SK-N-SH (cell line): ENCODE measurements at regions not wholly inside any gene's neighbourhood (a gene's known extent, or its start where the extent isn't known, plus 50 kb on each side); places are given as distances from the start of the nearest gene placed in this dataset.

Experiments
- CTCF ChIA-PET: fragments of 300-600, 350-600 bp; formaldehyde crosslinking; extraction: SDS; loops from one replicate; lab custom pipeline; 2021; lab: Yijun Ruan, JAX
- POLR2A ChIA-PET: fragments of 350-600 bp; sonication (Branson Sonifier 250); formaldehyde crosslinking; extraction: SDS; loops from one replicate; lab custom pipeline; 2020; ENCODE audit warnings: antibody characterized with exemption, inconsistent platforms; lab: Yijun Ruan, JAX
- DNase-seq: peaks from one replicate; pipeline ENCODE4 v3.0.0; 2012
- H2AFZ ChIP-seq: fragments of 200-600 bp; sonication (generic); 2 replicates; pipeline ENCODE4 v1.8.1; 2016; ENCODE audit warnings: antibody characterized with exemption, mild to moderate bottlenecking, low read depth
- H3F3A ChIP-seq: fragments of 200-600 bp; sonication (generic); replicated peaks from 2 replicates; pipeline ENCODE3; 2016; ENCODE audit warnings: antibody characterized with exemption, mild to moderate bottlenecking; ENCODE audit not compliant: insufficient read depth
- H3K27ac ChIP-seq, 2 experiments: fragments of 200-500 bp in 1 of 2; fragments of 200-600 bp in 1 of 2; sonication (Bioruptor generic) in 1 of 2; sonication (generic), shearing (Covaris generic) in 1 of 2; 2 replicates each; pipeline versions ENCODE4 v1.5.1 to v1.6.1; 2014 to 2016; ENCODE audit warnings: low read depth in 2 of 2, inconsistent platforms in 1 of 2, low read length in 1 of 2, mild to moderate bottlenecking in 1 of 2, mixed read lengths in 1 of 2
- H3K27me3 ChIP-seq: fragments of 200-600 bp; sonication (generic), shearing (Covaris generic); 2 replicates; pipeline ENCODE4 v1.6.1; 2016; ENCODE audit warnings: mixed run types; ENCODE audit not compliant: insufficient read depth
- H3K36me3 ChIP-seq, 2 experiments: fragments of 200-500 bp in 1 of 2; fragments of 200-600 bp in 1 of 2; sonication (Bioruptor generic) in 1 of 2; sonication (generic) in 1 of 2; replicated peaks in 1 of 2; 2 replicates each; pipeline versions ENCODE3 to v1.5.1; 2014 to 2016; ENCODE audit warnings: low read length in 1 of 2, mild to moderate bottlenecking in 1 of 2; ENCODE audit not compliant: insufficient read depth in 2 of 2, control insufficient read depth in 1 of 2
- H3K4me1 ChIP-seq, 2 experiments: fragments of 200-500 bp in 1 of 2; fragments of 200-600 bp in 1 of 2; sonication (Bioruptor generic) in 1 of 2; sonication (generic), shearing (Covaris generic) in 1 of 2; 2 replicates each; pipeline versions ENCODE4 v1.5.1 to v1.6.1; 2014 to 2016; ENCODE audit warnings: low read depth in 1 of 2, low read length in 1 of 2, mixed run types in 1 of 2; ENCODE audit not compliant: insufficient read depth in 2 of 2, control insufficient read depth in 1 of 2
- H3K4me2 ChIP-seq: fragments of 200-600 bp; sonication (generic), shearing (Covaris generic); 2 replicates; pipeline ENCODE4 v1.6.1; 2017; ENCODE audit warnings: mixed run types
- H3K4me3 ChIP-seq, 2 experiments: fragments of 200-500 bp in 1 of 2; fragments of 200-600 bp in 1 of 2; sonication (Bioruptor generic) in 1 of 2; sonication (generic), shearing (Covaris generic) in 1 of 2; 2 replicates each; pipeline versions ENCODE4 v1.5.1 to v1.8.1; 2014 to 2016; ENCODE audit warnings: low read depth in 2 of 2, inconsistent platforms in 1 of 2, low read length in 1 of 2, mild to moderate bottlenecking in 1 of 2, mixed read lengths in 1 of 2, moderate library complexity in 1 of 2
- H3K79me2 ChIP-seq: fragments of 200-600 bp; sonication (generic); 2 replicates; pipeline ENCODE4 v1.8.1; 2017; ENCODE audit warnings: mild to moderate bottlenecking; ENCODE audit not compliant: insufficient read depth
- H3K9ac ChIP-seq: fragments of 200-600 bp; sonication (generic); 2 replicates; pipeline ENCODE4 v1.6.1; 2017; ENCODE audit warnings: mixed run types
- H3K9me2 ChIP-seq: fragments of 200-600 bp; sonication (generic); 2 replicates; pipeline ENCODE4 v1.6.1; 2017; ENCODE audit warnings: mixed run types
- H3K9me3 ChIP-seq: fragments of 200-600 bp; sonication (generic); 2 replicates; pipeline ENCODE4 v1.6.1; 2017; ENCODE audit warnings: mixed run types, mild to moderate bottlenecking, moderate library complexity
- H4K20me1 ChIP-seq: fragments of 200-600 bp; sonication (generic); 2 replicates; pipeline ENCODE4 v1.6.1; 2017; ENCODE audit warnings: mild to moderate bottlenecking, mixed run types; ENCODE audit not compliant: insufficient read depth
- CHD2 ChIP-seq: fragments of 150-350 bp; IDR thresholded peaks from 2 replicates; pipeline ENCODE4 v1.6.1; 2018; ENCODE audit warnings: low read length; ENCODE audit not compliant: partially characterized antibody
- FOSL2 ChIP-seq: IDR thresholded peaks from 2 replicates; pipeline ENCODE4 v1.4.0; 2012; ENCODE audit warnings: low read depth, mild to moderate bottlenecking, moderate library complexity, borderline replicate concordance
- FOXJ3 ChIP-seq: sonication (generic); formaldehyde crosslinking; IDR thresholded peaks from 2 replicates; pipeline ENCODE4 v1.5.1; 2020; ENCODE audit warnings: mild to moderate bottlenecking, missing genetic modification reagents
- GATA2 ChIP-seq: sonication (generic); formaldehyde crosslinking; IDR thresholded peaks from 2 replicates; pipeline ENCODE4 v1.5.0; 2020; ENCODE audit warnings: mild to moderate bottlenecking, missing genetic modification reagents
- JUND ChIP-seq: IDR thresholded peaks from 2 replicates; pipeline ENCODE4 v1.4.0; 2012
- NRF1 ChIP-seq: IDR thresholded peaks from 2 replicates; pipeline ENCODE4 v1.6.1; 2012; ENCODE audit warnings: low read depth, mild to moderate bottlenecking, low read length
- RCOR1 ChIP-seq: fragments of 150-350 bp; IDR thresholded peaks from 2 replicates; pipeline ENCODE4 v1.6.1; 2017; ENCODE audit warnings: antibody characterized with exemption, low read length
- RFX5 ChIP-seq: IDR thresholded peaks from 2 replicates; pipeline ENCODE4 v1.6.1; 2012; ENCODE audit warnings: mild to moderate bottlenecking, improper control_type of control experiment, low read length
- SMC3 ChIP-seq: IDR thresholded peaks from 2 replicates; pipeline ENCODE4 v1.6.1; 2012; ENCODE audit warnings: low read depth, low read length, improper control_type of control experiment
- TCF12 ChIP-seq: IDR thresholded peaks from 2 replicates; pipeline ENCODE4 v1.4.0; 2012
- whole genome bisulfite sequencing: methylation state at CpG from one replicate; pipeline ENCODE4 v1.1.6; 2017; ENCODE audit warnings: low lambda C conversion rate; 5-methylcytosine and 5-hydroxymethylcytosine counted together
- TF ChIP-seq, protein P1 (sequence below): fragments of 200-600 bp; sonication (generic); IDR thresholded peaks from 2 replicates; pipeline ENCODE4 v1.6.1; 2017; ENCODE audit warnings: antibody characterized with exemption, mild to moderate bottlenecking, moderate library complexity
- TF ChIP-seq, protein P2 (sequence below): IDR thresholded peaks from 2 replicates; pipeline ENCODE4 v1.6.1; 2012; ENCODE audit warnings: mild to moderate bottlenecking, low read depth, low read length, moderate library complexity
- TF ChIP-seq, protein P3 (sequence below): IDR thresholded peaks from 2 replicates; pipeline ENCODE4 v1.4.0; 2012; ENCODE audit warnings: low read depth
- TF ChIP-seq, protein P4 (sequence below): IDR thresholded peaks from 2 replicates; pipeline ENCODE4 v1.4.0; 2012; ENCODE audit warnings: low read depth, borderline replicate concordance
- TF ChIP-seq, protein P5 (sequence below): IDR thresholded peaks from 2 replicates; pipeline ENCODE4 v1.4.0; 2012; ENCODE audit warnings: low read depth, borderline replicate concordance
- TF ChIP-seq, protein P6 (sequence below): IDR thresholded peaks from 2 replicates; pipeline ENCODE4; 2012
- TF ChIP-seq, protein P7 (sequence below): fragments of 150-350 bp; IDR thresholded peaks from 2 replicates; pipeline ENCODE4 v1.6.1; 2017; ENCODE audit warnings: antibody characterized with exemption, low read length, low read depth, borderline replicate concordance

DNA sequence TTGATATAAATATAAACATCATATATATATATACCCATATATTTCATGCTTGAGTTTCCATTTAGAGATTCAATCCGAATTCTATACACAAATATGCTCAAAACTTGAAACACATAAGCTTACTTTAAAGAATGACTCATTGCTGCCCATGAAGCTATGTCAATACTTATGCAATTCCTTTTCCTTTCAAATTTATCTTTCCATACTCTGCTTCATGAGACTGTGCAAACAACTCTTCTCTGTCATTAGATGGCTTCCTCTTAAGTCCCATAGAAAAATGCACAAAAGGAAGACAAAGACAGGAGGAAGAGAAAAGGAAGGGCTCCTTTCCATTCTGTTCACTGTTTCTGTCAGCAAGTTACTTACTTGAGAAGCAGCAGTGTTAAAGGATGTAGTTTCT lies 895.7 kb upstream of the SORCS1 start:
- no peak for DNase-seq
- Histone ChIP-seq H3K4me1 (no peaks in the 10 kb centered on the region), H3K79me2 (no peaks in the 10 kb centered on the region), H3K4me3 (no peak overlapping the region), H3K27me3 (no peaks in the 10 kb centered on the region), H3K27ac (no peak overlapping the region), H3K4me2 (no peak overlapping the region), H2AFZ (no peak overlapping the region), H3F3A (no peaks in the 10 kb centered on the region), H3K9ac (no peak overlapping the region), H3K36me3 (no peaks in the 10 kb centered on the region), H3K9me3 (no peaks in the 10 kb centered on the region), H4K20me1 (no peaks in the 10 kb centered on the region), H3K9me2 (no peaks in the 10 kb centered on the region)
- WGBS = 7% methylated on average over 1 of the region's 1 CpG
- POLR2A ChIA-PET = no interaction called here
- TF ChIP-seq RCOR1 = no peak
- TF ChIP-seq, protein P1, sequence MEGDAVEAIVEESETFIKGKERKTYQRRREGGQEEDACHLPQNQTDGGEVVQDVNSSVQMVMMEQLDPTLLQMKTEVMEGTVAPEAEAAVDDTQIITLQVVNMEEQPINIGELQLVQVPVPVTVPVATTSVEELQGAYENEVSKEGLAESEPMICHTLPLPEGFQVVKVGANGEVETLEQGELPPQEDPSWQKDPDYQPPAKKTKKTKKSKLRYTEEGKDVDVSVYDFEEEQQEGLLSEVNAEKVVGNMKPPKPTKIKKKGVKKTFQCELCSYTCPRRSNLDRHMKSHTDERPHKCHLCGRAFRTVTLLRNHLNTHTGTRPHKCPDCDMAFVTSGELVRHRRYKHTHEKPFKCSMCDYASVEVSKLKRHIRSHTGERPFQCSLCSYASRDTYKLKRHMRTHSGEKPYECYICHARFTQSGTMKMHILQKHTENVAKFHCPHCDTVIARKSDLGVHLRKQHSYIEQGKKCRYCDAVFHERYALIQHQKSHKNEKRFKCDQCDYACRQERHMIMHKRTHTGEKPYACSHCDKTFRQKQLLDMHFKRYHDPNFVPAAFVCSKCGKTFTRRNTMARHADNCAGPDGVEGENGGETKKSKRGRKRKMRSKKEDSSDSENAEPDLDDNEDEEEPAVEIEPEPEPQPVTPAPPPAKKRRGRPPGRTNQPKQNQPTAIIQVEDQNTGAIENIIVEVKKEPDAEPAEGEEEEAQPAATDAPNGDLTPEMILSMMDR = no peak
- TF ChIP-seq, protein P2, sequence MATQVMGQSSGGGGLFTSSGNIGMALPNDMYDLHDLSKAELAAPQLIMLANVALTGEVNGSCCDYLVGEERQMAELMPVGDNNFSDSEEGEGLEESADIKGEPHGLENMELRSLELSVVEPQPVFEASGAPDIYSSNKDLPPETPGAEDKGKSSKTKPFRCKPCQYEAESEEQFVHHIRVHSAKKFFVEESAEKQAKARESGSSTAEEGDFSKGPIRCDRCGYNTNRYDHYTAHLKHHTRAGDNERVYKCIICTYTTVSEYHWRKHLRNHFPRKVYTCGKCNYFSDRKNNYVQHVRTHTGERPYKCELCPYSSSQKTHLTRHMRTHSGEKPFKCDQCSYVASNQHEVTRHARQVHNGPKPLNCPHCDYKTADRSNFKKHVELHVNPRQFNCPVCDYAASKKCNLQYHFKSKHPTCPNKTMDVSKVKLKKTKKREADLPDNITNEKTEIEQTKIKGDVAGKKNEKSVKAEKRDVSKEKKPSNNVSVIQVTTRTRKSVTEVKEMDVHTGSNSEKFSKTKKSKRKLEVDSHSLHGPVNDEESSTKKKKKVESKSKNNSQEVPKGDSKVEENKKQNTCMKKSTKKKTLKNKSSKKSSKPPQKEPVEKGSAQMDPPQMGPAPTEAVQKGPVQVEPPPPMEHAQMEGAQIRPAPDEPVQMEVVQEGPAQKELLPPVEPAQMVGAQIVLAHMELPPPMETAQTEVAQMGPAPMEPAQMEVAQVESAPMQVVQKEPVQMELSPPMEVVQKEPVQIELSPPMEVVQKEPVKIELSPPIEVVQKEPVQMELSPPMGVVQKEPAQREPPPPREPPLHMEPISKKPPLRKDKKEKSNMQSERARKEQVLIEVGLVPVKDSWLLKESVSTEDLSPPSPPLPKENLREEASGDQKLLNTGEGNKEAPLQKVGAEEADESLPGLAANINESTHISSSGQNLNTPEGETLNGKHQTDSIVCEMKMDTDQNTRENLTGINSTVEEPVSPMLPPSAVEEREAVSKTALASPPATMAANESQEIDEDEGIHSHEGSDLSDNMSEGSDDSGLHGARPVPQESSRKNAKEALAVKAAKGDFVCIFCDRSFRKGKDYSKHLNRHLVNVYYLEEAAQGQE = no peak
- TF ChIP-seq, protein P3, sequence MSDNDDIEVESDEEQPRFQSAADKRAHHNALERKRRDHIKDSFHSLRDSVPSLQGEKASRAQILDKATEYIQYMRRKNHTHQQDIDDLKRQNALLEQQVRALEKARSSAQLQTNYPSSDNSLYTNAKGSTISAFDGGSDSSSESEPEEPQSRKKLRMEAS = no peak
- TF ChIP-seq, protein P4, sequence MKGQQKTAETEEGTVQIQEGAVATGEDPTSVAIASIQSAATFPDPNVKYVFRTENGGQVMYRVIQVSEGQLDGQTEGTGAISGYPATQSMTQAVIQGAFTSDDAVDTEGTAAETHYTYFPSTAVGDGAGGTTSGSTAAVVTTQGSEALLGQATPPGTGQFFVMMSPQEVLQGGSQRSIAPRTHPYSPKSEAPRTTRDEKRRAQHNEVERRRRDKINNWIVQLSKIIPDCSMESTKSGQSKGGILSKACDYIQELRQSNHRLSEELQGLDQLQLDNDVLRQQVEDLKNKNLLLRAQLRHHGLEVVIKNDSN = no peak
- no peak for TF ChIP-seq CHD2
- TF ChIP-seq GATA2 (CRISPR knock-in tag) = no peak
- CTCF ChIA-PET = interaction anchor here (1.5 kb wide), 1 partner anchor 17 kb away, joined by 4 read pairs; no protein-coding TSS in a partner anchor

DNA sequence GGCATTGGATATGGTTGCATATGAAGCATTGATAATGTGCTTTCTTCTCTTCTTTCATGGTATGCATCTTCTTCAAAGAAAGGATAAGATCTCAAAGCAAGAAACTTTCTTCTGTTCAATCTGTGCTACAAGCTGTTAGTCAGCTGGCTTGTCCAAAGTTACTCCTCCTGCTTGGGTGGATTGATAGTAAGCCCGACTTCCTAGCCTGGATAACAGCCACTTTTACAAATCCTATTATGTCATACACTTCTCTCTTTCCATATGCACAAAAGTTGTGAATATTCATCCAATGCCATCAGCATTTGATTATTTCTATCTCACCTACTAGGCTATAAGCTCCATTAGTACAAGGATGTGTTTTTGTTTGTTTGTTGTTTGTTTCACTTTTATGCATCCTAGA lies 891.0 kb upstream of the SORCS1 start:
- H3K9ac ChIP-seq = no peak overlapping the region
- H3K27me3 ChIP-seq = no peaks in the 10 kb centered on the region
- TF ChIP-seq, protein P5, sequence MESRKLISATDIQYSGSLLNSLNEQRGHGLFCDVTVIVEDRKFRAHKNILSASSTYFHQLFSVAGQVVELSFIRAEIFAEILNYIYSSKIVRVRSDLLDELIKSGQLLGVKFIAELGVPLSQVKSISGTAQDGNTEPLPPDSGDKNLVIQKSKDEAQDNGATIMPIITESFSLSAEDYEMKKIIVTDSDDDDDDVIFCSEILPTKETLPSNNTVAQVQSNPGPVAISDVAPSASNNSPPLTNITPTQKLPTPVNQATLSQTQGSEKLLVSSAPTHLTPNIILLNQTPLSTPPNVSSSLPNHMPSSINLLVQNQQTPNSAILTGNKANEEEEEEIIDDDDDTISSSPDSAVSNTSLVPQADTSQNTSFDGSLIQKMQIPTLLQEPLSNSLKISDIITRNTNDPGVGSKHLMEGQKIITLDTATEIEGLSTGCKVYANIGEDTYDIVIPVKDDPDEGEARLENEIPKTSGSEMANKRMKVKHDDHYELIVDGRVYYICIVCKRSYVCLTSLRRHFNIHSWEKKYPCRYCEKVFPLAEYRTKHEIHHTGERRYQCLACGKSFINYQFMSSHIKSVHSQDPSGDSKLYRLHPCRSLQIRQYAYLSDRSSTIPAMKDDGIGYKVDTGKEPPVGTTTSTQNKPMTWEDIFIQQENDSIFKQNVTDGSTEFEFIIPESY = no peak
- TF ChIP-seq, protein P6, sequence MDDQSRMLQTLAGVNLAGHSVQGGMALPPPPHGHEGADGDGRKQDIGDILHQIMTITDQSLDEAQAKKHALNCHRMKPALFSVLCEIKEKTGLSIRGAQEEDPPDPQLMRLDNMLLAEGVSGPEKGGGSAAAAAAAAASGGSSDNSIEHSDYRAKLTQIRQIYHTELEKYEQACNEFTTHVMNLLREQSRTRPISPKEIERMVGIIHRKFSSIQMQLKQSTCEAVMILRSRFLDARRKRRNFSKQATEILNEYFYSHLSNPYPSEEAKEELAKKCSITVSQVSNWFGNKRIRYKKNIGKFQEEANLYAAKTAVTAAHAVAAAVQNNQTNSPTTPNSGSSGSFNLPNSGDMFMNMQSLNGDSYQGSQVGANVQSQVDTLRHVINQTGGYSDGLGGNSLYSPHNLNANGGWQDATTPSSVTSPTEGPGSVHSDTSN = no peak
- TF ChIP-seq SMC3 (no peak), RFX5 (no peak), NRF1 (no peak), JUND (no peak), TCF12 (no peak), FOSL2 (no peak), FOXJ3 (no peak)
- TF ChIP-seq, protein P7, sequence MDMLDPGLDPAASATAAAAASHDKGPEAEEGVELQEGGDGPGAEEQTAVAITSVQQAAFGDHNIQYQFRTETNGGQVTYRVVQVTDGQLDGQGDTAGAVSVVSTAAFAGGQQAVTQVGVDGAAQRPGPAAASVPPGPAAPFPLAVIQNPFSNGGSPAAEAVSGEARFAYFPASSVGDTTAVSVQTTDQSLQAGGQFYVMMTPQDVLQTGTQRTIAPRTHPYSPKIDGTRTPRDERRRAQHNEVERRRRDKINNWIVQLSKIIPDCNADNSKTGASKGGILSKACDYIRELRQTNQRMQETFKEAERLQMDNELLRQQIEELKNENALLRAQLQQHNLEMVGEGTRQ = no peak
- H3K4me2 ChIP-seq = no peak overlapping the region
- 14% methylated on average over 1 of the region's 1 CpG for WGBS
- POLR2A ChIA-PET = no interaction called here
- CTCF ChIA-PET = no interaction called here
- H3K9me3 ChIP-seq = no peaks in the 10 kb centered on the region
- no peaks in the 10 kb centered on the region for H3K9me2 ChIP-seq
- H4K20me1 ChIP-seq = no peaks in the 10 kb centered on the region
- H3K36me3 ChIP-seq = no peaks in the 10 kb centered on the region
- no peaks in the 10 kb centered on the region for H3K4me1 ChIP-seq
- DNase-seq = no peak
- H3K4me3 ChIP-seq = no peak overlapping the region
- H3K79me2 ChIP-seq = no peaks in the 10 kb centered on the region
- no peaks in the 10 kb centered on the region for H3F3A ChIP-seq
- H3K27ac ChIP-seq = no peak overlapping the region
- H2AFZ ChIP-seq = no peak overlapping the region
